HG02981 (cell line): ENCODE measurements at regions not wholly inside any gene's neighbourhood (a gene's known extent, or its start where the extent isn't known, plus 50 kb on each side); places are given as distances from the start of the nearest gene placed in this dataset.

Experiments used
- ATAC-seq: cut with Tn5 transposase; IDR thresholded peaks from one replicate; pipeline ENCODE4 v1.9.1; 2021; ENCODE audit warnings: mild to moderate bottlenecking, moderate library complexity; ENCODE audit not compliant: unreplicated experiment

GRCh38 chr3:168608926-168609325, 513.2 kb upstream of the GOLIM4 start:
- no peak for ATAC-seq

- no peak for ATAC-seq
Observed at GRCh38 chr3:168604767-168605166, 509.0 kb upstream of the GOLIM4 start.

GRCh38 chr3:168598250-168598649, 502.5 kb upstream of the GOLIM4 start:
- ATAC-seq = no peak

GRCh38 chr3:168596175-168596823, 500.6 kb upstream of the GOLIM4 start:
- ATAC-seq = no peak

GRCh38 chr3:168591587-168591986, 495.9 kb upstream of the GOLIM4 start:
- no peak for ATAC-seq

- ATAC-seq = no peak
Observed at GRCh38 chr3:168589376-168589775, 493.7 kb upstream of the GOLIM4 start.

GRCh38 chr3:168585544-168585943, 489.8 kb upstream of the GOLIM4 start:
- ATAC-seq = peak; percentile 52

- ATAC-seq = no peak
Observed at GRCh38 chr3:168583977-168584376, 488.3 kb upstream of the GOLIM4 start.

- no peak for ATAC-seq
Observed at GRCh38 chr3:168582503-168582902, 486.8 kb upstream of the GOLIM4 start.

GRCh38 chr3:168581771-168582225, 486.1 kb upstream of the GOLIM4 start:
- ATAC-seq = no peak

GRCh38 chr3:168579010-168579409, 483.3 kb upstream of the GOLIM4 start:
- ATAC-seq = no peak

GRCh38 chr3:168575750-168576149, 480.0 kb upstream of the GOLIM4 start:
- ATAC-seq = no peak

- peak; percentile 59 for ATAC-seq
Observed at GRCh38 chr3:168574455-168575158, 478.9 kb upstream of the GOLIM4 start.

- ATAC-seq = no peak
Observed at GRCh38 chr3:168570404-168571155, 474.9 kb upstream of the GOLIM4 start.

GRCh38 chr3:168558728-168559411, 463.1 kb upstream of the GOLIM4 start:
- peak; percentile 60 for ATAC-seq

GRCh38 chr3:168552251-168552650, 456.5 kb upstream of the GOLIM4 start:
- no peak for ATAC-seq

GRCh38 chr3:168548719-168549118, 453.0 kb upstream of the GOLIM4 start:
- no peak for ATAC-seq

- ATAC-seq = no peak
Observed at GRCh38 chr3:168546707-168547106, 451.0 kb upstream of the GOLIM4 start.

GRCh38 chr3:168545591-168545990, 449.9 kb upstream of the GOLIM4 start:
- ATAC-seq = no peak

- no peak for ATAC-seq
Observed at GRCh38 chr3:168544097-168544957, 448.6 kb upstream of the GOLIM4 start.
